Uterus (tissue), 2 donors: ENCODE measurements at regions not wholly inside any gene's neighbourhood (a gene's known extent, or its start where the extent isn't known, plus 50 kb on each side); places are given as distances from the start of the nearest gene placed in this dataset.

Source experiments
- POLR2A ChIP-seq, 2 donors: fragments of 450-650 bp; IDR thresholded peaks; one replicate each; pipeline ENCODE4 v1.6.1; 2016; ENCODE audit warnings: antibody characterized with exemption in 2 of 2, mild to moderate bottlenecking in 1 of 2, moderate library complexity in 1 of 2
- TF ChIP-seq, protein P1 (sequence below), 4 experiments: fragments of 200-600 bp in 2 of 4; fragments of 450-650 bp in 2 of 4; sonication (generic) in 2 of 4; IDR thresholded peaks; one replicate each; pipeline ENCODE4 v1.5.1; 2016 to 2019; ENCODE audit warnings: antibody characterized with exemption in 4 of 4, mild to moderate bottlenecking in 2 of 4, moderate library complexity in 1 of 4

GRCh38 chr5:74949976-74950375 lies 83.8 kb upstream of the FAM169A start:
- no peak for TF ChIP-seq POLR2A (IDR thresholded peaks at IDR 0.05)
- TF ChIP-seq, protein P1, sequence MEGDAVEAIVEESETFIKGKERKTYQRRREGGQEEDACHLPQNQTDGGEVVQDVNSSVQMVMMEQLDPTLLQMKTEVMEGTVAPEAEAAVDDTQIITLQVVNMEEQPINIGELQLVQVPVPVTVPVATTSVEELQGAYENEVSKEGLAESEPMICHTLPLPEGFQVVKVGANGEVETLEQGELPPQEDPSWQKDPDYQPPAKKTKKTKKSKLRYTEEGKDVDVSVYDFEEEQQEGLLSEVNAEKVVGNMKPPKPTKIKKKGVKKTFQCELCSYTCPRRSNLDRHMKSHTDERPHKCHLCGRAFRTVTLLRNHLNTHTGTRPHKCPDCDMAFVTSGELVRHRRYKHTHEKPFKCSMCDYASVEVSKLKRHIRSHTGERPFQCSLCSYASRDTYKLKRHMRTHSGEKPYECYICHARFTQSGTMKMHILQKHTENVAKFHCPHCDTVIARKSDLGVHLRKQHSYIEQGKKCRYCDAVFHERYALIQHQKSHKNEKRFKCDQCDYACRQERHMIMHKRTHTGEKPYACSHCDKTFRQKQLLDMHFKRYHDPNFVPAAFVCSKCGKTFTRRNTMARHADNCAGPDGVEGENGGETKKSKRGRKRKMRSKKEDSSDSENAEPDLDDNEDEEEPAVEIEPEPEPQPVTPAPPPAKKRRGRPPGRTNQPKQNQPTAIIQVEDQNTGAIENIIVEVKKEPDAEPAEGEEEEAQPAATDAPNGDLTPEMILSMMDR (IDR thresholded peaks at IDR 0.05), result no peak
